A172 (cell line): ENCODE measurements at regions not wholly inside any gene's neighbourhood (a gene's known extent, or its start where the extent isn't known, plus 50 kb on each side); places are given as distances from the start of the nearest gene placed in this dataset.

ENCODE experiments used
- DNase-seq: peaks from one replicate; pipeline ENCODE4 v3.0.0-alpha.2; 2015; ENCODE audit warnings: low spot score

DNA sequence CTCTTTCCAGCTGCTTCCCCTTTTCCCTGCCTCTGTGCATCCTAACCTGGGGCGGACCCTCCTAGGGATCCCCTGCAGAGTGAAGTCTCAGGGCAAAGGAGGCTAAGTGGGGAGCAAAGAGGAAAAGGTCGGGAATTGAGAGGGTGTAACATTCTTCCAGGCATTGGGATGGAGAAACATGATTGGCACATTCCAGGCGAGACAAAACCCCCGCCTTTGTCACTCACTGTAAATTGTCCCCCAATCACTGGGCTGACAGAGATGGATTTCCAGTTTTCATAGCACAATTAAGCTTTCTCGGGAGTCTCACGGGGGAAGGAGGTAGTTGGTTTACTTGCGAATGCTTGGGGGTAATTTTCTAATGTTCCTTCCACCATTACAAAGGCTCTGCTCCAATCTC lies 74.9 kb downstream of the MIAT start:
- DNase-seq = no peak

DNA sequence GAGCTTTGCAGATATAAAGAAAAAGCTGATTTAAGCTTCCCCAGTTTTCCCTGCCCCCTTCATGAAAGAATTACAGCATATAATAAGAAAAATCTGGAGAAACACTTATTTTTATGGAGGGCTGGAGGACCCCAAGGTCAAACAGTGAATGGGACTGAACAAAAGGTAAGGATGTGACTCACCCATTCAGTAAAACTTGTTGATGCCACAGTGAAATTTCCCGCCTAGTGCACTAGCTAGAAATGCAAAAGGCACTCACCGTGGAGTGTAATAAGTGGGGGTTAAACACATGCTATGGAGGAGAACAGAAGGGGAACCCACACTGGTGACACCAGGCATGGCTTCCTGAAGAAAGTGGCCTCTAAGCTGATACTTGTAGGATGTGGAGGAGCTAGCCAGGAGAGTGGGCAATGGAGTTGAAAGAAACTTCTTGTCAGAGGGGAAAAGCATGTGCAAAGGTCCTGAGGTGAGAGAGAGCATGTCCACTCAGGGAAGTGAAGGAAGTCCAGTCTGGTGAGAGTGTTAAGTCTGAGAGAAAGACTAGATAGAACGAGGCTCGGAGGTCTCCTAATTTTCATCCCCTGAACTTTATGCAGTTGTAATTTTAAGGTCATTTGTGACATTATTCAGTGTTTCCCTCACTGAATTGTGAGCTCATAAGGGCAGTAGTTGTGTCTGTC lies 77.1 kb downstream of the MIAT start:
- no peak for DNase-seq

DNA sequence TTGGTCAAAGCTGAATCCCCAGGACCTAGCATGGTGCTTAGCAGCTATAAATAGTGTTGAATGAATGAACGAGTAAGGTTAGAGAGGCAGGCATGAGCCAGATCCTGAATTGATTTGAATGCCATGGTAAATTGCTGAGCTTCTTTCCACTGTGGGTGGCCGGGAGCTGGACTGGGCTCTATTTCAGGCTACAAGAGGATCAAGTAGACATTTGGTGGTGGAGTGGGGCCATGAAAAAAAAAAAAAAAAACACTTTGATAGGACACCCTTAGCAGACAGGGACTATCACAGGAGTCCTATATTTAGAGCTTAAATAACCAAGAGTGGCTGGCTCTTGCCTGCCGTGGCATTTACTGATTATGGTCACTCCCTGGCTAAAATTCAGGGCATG lies 77.6 kb downstream of the MIAT start:
- DNase-seq = no peak

DNA sequence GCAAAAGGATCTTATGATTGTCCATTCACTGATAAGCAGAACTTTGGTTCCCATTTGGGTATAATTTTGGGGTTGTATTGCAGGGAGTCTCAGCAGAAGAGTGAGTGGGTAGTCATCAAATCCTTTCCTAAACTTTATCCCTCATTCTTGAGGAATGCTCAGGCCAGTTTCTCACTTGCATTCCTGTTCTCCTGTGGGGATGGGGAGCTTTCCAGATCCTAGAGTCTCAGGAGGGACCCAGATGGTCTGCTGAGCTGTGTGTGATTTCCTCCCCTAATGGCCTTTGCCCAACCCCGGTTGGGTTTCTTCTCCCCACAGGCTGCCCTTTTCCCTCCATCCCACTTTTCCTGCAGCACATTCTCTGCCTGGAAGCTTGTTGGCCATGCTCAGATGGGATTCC lies 79.9 kb downstream of the MIAT start:
- no peak for DNase-seq

DNA sequence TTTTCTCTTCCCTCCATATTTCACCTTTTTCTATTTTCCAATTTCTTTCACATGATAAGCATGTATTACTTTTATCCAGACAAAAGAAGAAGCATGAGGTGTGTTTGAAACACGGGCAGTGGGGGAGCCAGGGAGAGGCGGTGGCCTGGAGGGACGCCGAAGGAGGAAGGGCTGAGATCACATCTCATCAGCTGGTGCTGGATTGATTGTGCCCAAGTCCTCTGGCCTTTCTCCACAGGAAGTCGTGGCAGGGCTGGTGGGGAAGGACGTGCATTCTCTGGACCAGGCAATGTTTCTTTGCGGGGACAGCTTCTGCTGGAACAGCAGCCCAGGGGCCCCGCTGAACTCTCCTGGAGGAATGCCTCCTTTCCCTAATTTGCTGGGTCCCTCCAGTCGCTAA lies 82.9 kb downstream of the MIAT start:
- DNase-seq = no peak

DNA sequence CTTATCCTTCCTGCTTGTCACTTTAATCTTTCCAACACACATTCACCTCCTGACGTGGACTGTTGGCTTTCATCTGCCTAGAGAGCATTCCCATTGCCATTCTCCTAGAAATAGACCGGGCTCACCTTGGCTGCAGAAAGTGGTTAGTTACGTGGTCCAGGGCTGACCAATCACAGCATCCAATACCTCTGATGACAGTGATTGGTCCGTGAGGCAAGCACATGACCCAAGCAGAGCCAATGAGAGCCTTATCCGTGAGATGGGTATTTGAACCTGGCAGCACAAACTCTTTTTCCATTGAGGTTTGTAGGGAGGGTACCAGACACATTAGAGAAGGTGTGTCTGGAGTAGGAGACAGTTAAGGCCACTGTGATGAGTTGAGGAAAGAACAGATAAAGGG lies 85.8 kb downstream of the MIAT start:
- DNase-seq = no peak

DNA sequence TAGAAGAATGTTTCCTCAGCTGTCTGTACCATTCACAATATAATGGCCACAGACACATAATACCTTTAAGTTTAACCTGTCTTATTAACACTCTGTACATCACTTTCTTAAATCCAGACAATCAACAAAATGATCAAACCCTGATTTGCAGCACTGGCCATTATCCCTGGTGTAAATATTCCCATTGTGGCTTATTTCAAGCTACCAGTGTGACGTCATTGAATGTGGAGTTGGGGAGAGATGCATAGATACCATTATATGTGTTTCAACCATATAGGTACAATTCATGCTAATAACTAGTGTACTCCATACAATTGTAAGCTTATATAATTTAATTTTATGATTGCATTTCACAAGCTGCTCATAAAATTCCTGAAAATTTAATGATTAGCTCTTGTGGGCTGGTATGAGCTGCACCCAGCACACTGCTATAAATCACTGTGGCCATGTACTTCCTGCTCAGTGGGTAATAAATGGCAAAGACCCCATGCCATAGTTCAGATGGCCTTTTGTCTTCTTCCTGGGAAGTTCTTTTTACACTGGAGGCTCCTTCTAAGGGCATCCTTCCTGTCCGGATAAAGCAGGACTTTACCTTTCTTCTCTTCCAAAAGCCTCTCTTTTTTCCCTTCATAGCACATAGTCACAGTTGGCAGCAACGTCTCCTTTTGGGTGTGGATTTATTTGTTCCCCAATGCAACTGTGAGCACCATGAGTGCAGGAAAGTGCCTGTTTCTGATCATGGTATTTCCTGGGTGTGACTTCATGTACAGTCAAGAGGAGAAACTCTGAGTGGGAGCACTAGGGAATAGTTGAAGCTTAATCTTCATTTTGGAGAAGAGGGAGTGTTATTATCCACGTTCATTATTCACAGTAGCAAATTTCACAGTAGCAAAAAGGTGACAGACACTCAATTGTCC lies 87.8 kb downstream of the MIAT start:
- DNase-seq = no peak

DNA sequence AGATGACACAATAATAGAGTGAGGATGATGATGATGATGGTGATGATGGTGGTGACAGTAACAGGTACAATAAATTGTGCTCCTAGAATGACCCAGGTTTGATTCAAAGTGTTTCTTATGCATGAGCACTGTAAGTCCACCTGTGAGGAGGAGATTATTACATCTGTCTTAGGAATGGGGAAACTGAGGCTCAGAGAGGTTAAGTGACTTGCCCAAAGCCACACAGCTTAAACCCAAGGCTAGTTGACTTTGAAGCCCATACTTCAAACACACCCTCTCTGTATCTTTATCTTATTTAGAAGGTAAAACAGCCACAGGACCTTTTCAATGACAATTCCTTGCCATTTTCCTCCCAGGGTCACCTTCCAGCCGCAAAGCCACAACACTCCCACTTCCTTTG lies 88.9 kb downstream of the MIAT start:
- DNase-seq = no peak

DNA sequence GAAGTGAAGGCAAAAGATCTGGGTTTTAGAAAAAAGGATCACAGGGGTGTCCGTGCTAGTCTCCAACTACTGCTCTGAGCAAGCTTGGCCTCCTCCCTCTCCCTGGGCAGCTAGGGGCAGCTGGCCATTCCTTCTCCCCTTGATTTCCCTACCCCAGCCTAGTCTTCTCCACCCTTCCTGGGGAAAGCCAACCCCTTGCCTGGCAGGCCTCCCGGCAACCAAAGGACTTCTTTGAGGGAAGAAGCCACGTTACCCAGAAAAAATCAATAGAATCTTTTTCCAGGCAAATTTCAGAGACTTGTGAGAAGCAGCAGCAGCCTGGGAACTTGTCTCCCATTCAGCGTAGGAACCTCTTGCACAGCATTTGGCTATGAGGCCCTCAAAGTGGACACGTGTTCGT lies 91.5 kb downstream of the MIAT start:
- no peak for DNase-seq

DNA sequence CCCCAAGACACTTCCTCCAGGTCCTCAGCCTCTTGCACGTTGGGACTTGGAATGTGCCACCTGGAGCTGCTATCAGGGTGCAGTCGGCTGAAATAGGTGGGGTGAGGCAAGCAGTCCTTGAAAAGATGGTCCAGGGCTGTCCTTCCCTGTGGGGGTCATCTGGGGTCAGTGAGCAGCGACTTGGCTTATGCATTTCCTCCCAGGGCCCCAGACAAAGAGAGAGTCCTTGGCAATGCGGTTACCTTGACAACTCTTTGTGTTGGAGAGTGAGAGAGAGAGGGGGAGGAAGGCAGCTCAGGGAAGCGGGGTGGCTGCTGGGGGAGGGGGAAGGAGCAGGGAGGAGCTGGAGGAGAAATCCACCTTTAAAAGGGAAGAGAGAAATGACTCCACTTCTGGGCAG lies 93.8 kb downstream of the MIAT start:
- DNase-seq = no peak

DNA sequence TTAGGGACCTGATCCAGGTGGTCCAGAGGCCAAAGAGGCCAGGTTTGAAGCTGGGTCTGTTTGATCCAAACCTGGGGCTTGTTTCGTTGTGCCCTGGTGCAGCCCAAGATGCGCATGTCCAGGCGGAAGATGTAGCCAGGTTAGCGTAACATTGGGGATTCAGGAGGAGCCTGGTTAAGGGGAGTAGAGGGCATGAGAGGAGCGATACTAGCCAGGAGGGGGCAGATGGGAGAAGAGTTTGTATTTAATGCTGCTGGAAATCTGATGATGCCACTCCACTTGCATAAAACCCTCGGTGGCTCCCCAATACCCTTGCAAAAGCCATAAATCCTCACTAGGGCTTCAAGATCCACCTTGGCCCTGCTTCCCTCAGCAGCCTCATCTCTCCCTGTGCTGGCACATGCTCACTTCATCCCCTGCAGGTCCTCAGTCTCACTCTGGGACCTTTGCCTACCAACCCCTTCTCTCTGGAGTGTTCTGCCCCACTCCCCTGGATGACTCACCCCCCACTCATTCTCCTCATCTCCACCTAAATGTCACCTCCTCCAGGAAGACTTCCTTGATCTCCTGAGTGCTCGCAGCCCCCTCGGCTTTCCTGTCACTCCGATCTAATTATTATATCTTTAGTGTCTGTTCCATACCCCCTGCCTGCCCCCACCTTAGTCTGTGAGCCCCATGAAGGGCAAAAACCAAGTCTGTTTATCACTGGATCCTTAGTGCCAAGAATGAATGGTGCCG lies 95.9 kb downstream of the MIAT start:
- no peak for DNase-seq

DNA sequence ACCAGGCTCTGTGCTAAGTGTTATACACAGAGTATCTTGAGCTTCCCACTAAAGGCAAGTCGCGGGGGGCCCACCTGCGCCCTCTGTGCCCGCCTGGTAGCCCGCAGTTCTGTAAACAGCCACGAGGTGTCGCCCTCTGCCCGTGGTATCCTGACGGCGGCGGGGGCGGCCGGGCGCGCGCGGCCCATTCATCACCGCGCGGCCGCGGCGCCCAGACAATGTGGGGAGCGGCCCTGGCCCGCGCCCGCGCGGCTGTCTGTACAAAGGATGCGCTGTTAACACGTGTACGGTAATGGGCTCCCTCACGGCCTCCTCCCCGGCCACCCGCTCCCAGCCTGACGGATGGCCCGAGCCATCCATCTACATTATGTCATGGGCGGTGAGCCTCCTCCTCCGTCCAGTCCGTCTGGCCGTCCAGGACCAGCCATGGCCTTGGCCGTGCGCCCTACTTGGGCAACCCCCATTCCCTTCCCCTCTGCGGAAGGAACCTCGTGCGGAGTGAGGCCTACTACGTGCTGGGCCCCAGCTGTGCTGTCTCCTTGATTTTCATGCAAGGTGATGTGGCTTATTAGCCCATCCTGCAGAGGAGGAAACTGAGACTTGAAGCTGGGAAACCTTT lies 99.4 kb downstream of the MIAT start:
- peak; percentile 41 for DNase-seq

DNA sequence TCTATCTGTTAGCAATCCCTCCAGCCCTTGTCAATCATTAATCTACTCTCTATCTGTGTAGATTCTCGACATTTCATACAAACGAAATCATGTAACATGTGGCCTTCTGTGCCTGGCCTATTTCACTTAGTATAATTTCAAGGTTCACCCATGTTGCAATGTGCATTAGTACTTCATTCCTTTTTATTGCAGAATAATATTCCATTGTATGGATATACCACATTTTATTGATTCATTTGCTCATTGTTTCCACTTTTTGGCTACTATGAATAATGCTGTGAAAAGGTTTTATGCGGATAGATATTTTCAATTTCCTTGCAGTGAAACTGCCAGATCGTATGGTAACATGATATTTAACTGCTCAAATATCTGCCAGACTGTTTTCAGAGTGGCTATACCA lies 100.1 kb downstream of the MIAT start:
- no peak for DNase-seq

DNA sequence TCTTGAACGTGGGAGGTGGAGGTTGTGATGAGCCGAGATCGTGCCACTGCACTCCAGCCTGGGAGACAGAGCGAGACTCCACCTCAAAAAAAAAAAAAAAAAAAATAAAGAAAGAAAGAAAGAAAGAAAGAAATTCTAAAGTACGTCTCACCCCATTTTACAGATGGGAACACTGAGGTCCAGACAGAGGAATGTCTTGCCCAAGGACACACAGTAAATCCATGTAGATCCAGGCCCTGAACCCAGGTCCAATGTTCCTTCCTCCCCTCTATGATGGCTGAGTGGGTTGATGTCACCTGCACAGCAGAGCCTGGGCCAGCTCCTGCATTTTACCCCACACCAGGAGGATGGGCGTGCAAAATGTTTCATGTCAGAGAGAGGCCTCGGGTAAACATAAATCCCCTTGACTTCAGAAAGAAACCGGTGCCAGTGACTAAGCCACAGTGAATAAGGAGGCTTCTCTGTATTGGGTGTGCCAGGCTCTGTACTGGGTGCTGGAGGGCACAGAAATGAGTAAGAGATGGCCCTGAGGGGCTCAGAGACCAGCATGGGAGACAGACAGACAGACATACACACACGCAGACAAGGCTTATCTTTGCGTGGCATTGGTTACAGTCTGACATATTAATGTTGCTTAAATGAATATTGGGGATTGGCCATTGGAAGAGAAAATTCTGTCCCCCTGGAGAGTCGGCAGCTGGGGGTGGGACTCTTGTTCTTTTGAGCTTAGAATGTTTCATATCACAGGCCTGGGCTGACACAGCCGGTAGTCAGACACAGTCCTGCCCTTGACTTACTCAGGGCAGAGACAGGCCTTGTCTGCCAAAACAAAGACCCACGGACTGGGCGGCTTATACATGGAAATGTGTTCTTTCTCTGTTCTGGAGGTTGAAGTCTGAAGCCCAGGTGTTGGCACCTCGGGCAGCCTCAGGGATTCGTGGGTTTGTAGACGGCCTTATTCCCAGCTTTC lies 105.4 kb downstream of the MIAT start:
- no peak for DNase-seq

DNA sequence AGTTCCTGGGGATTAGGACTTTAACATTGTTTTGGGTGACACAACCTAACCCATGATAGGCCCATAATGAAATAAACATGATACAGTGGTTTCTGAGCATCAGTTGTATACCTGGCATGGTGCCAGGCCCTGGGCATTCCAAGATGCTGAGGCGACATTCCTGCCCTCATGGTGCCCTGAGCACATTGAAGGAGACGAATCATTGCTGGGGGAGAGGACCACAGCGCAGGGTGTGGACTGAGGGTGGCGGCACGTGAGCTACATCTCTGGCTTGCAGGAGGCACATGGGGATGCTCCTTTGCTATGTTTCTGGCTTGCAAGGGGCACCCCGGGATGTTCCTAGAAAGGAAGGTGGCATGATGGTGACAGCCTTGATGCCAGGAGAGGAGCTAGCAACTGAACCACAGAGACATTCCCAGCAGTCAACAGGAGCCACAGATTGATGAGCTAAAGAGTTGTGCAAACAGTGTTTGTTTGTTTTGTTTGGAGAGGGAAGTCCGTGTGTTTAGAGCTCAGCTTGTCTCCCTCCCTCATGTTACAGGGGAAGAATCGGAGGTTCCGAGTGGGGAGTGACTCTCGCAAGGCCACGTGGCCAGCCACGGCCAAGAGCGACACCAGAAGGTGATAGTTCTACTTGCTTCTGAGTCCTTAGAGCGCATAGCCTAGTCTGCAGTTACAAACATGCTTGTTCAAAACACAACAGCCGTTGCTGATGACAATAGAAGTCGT lies 106.4 kb downstream of the MIAT start:
- DNase-seq = peak; percentile 64

DNA sequence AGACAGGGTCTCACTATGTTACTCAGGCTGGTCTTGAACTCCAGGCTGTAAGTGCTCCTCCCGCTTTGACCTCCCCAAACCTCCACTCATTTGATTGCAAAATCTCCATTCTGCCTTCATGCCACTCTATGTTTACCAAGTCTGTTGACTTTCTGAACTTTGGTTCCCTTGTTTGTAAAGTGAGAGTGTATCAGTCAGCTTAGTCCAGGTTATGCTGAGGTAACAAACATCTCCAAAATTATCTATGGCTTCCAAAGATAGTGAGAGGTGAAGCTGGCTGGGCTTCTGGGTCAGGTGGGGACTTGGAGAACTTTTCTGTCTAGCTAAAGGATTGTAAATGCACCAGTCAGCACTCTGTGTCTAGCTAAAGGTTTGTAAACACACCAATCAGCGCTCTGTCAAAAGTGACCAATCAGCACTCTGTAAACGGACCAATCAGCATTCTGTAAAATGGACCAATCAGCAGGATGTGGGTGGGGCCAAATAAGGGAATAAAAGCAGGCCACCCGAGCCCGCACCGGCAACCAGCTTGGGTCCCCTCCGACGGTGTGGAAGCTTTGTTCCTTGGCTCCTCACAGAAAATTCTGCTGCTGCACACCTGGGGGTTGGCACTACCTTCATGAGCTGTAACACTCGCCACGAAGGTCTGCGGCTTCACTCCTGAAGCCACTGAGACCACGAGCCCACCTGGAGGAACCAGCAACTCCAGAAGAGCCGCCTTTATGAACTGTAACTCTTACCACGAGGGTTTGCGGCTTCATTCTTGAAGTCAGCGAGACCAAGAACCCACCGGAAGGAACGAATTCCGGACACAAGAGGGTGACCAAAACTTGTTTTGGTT lies 109.3 kb downstream of the MIAT start:
- no peak for DNase-seq

DNA sequence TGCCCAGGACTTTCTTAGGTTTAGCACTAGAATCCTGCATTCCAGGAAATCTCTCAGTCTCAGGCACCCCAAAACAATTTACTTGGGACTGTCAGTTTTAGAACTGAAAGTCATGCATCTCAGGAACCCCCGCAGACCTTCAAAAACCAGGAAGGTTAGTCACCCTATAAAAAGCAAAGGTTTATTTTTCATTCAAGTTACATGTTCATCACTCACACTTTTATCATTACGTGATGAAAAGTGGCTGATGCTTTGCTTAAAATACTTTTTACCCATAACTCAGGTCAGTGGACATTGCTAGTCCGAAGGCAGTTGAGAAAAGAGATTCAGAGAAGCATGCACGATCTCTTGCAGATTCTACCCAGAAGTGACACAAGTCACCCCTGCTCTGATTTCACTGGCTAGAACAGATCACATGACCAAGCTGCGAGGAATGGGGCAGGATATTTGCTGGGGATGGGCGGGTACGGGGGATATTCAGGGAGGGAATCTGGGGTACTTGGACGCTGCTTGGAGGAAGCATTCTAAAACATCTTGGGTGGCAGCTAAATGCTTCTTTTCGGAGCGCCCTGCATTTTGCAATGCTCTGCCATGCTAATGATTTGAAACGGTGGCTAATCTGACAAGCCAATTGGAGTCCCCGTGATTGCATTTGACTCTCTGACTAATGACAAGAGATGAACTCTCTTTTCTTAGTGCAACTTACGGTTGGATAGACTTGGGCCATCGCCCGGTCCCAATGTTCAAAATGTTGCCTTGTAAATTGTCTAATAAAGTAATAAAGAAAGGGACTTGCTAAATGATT lies 110.2 kb downstream of the MIAT start:
- no peak for DNase-seq

DNA sequence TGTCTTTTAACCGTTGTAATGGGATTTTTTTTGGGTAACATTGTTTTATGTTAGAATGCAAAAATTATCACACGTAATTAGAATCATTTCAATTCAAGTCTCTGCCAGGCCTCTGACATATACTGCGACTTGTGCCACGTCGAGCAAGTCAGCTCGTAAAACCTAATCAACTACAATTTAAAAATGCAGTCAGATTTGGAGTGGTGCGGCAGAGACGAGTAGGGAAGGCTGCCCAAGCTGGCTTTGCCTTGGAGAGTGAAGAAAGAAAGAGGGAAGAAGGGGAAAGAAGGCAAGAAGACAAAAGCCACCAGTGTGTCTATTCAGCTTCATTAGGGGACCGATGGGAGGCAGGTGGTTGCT lies 110.7 kb downstream of the MIAT start:
- DNase-seq = no peak

DNA sequence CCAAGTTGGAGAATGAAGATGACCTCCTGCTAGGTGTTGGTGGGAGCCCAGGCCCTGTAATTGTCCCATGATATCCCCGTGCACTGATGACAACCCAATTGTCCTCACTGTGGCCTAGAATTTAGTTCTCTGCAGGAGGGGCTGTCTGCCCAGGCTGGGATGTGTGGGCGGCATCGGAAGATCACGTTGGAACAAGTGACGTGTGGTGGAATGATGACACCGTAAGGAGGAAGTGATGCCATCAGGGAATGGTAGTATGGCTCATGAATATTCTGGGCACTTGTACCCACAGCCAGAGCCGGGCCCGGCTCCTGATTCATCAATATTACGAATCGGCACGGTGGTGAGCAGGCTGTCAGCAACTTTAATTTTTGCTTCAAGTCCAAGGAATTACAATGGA lies 111.6 kb downstream of the MIAT start:
- no peak for DNase-seq
